Left colon (tissue), 2 donors: ENCODE measurements at regions not wholly inside any gene's neighbourhood (a gene's known extent, or its start where the extent isn't known, plus 50 kb on each side); places are given as distances from the start of the nearest gene placed in this dataset.
"Not testable (repeated sequence)": the region's sequence is repeated elsewhere in the genome, so short reads cannot be mapped to it uniquely, and the experiment has no call there.

Source experiments
- ATAC-seq: fragments of 200-7000 bp; cut with Tn5 transposase; one replicate; pipeline ENCODE4 v1.9.1; 2020; ENCODE audit warnings: mild to moderate bottlenecking, moderate library complexity
- DNase-seq, 2 donors: peaks; one replicate each; pipeline ENCODE4 v3.0.0-alpha.2; 2020
- intact Hi-C, 2 donors: fragments of 100-400 bp; cut with DNase I in 1 of 2; cut with micrococcal nuclease in 1 of 2; formaldehyde crosslinking; loops; one replicate each; pipeline versions ENCODE4 v1.11.2 to v1.14.0; 2022; cut with DNase I, micrococcal nuclease
- donor health status: DM: no; HTN: no; CAD: no.
- donor health status: DM: yes; HTN: yes; CAD: no.

GRCh38 chr3:63719796-63720445 lies 67.4 kb downstream of the SNTN start:
- ATAC-seq: peak; percentile 78
- intact Hi-C loops: no loop called here
- no peak for DNase-seq

GRCh38 chr3:63720951-63721350 lies 68.5 kb downstream of the SNTN start:
- DNase-seq, intact Hi-C loops, ATAC-seq: not testable (repeated sequence)

GRCh38 chr3:63724987-63725386 lies 72.5 kb downstream of the SNTN start:
- ATAC-seq: no peak
- DNase-seq: no peak
- intact Hi-C loops: no loop called here

- ATAC-seq (no peak), DNase-seq (no peak)
- intact Hi-C loops: no loop called here
Measured at GRCh38 chr3:63726656-63727055, 74.2 kb downstream of the SNTN start.

- intact Hi-C loops: no loop called here
- DNase-seq (no peak), ATAC-seq (no peak)
Measured at GRCh38 chr3:63727233-63727632, 74.8 kb downstream of the SNTN start.

- DNase-seq: no peak
- intact Hi-C loops: no loop called here
- ATAC-seq: no peak
Measured at GRCh38 chr3:63731866-63732265, 79.4 kb downstream of the SNTN start.

- ATAC-seq, DNase-seq, intact Hi-C loops: not testable (repeated sequence)
Measured at GRCh38 chr3:63733278-63733677, 80.8 kb downstream of the SNTN start.

- DNase-seq, intact Hi-C loops, ATAC-seq: not testable (repeated sequence)
Measured at GRCh38 chr3:63734632-63735031, 82.2 kb downstream of the SNTN start.

- DNase-seq, ATAC-seq, intact Hi-C loops: not testable (repeated sequence)
Measured at GRCh38 chr3:63736757-63737156, 82.3 kb upstream of the C3orf49 start.

GRCh38 chr3:63738577-63738976 lies 80.5 kb upstream of the C3orf49 start:
- intact Hi-C loops, ATAC-seq, DNase-seq: not testable (repeated sequence)

GRCh38 chr3:63739474-63739873 lies 79.6 kb upstream of the C3orf49 start:
- no peak for DNase-seq
- intact Hi-C loops: no loop called here
- no peak for ATAC-seq

- DNase-seq (no peak), ATAC-seq (no peak)
- intact Hi-C loops: no loop called here
Measured at GRCh38 chr3:63740116-63740515, 79.0 kb upstream of the C3orf49 start.

GRCh38 chr3:63744693-63745092 lies 74.4 kb upstream of the C3orf49 start:
- intact Hi-C loops, ATAC-seq, DNase-seq: not testable (repeated sequence)

- ATAC-seq (no peak), DNase-seq (no peak)
- intact Hi-C loops: no loop called here
Measured at GRCh38 chr3:63745757-63746156, 73.3 kb upstream of the C3orf49 start.

GRCh38 chr3:63746211-63746610 lies 72.9 kb upstream of the C3orf49 start:
- no peak for ATAC-seq
- intact Hi-C loops: no loop called here
- DNase-seq: no peak

- ATAC-seq (no peak), DNase-seq (no peak)
- intact Hi-C loops: no loop called here
Measured at GRCh38 chr3:63751459-63751858, 67.6 kb upstream of the C3orf49 start.

- ATAC-seq: peak; percentile 71
Measured at GRCh38 chr3:63753567-63753966, 65.5 kb upstream of the C3orf49 start.

GRCh38 chr3:63753995-63754394 lies 65.1 kb upstream of the C3orf49 start:
- no peak for ATAC-seq
- intact Hi-C loops: no loop called here
- no peak for DNase-seq

More at GRCh38 chr3:63753567-63753966, 65.5 kb upstream of the C3orf49 start:
- intact Hi-C loops: no loop called here
- no peak for DNase-seq

GRCh38 chr3:63762180-63762579 lies 56.9 kb upstream of the C3orf49 start:
- ATAC-seq (no peak), DNase-seq (no peak)
- intact Hi-C loops: no loop called here

GRCh38 chr3:63762934-63763550 lies 56.1 kb upstream of the C3orf49 start:
- DNase-seq (no peak), ATAC-seq (no peak)
- intact Hi-C loops: no loop called here

- intact Hi-C loops: no loop called here
- no peak for ATAC-seq
- DNase-seq: no peak
Measured at GRCh38 chr3:63764511-63764910, 54.6 kb upstream of the C3orf49 start.
